GM20000 (cell line): ENCODE measurements at regions not wholly inside any gene's neighbourhood (a gene's known extent, or its start where the extent isn't known, plus 50 kb on each side); places are given as distances from the start of the nearest gene placed in this dataset.
"Not testable (repeated sequence)": the region's sequence is repeated elsewhere in the genome, so short reads cannot be mapped to it uniquely, and the experiment has no call there.

Source experiments
- DNase-seq: peaks from one replicate; pipeline ENCODE4 v3.0.0; 2012; ENCODE audit warnings: low spot score
- TF ChIP-seq, protein P1 (sequence below): IDR thresholded peaks from 2 replicates; pipeline ENCODE4 v1.5.1; 2012; ENCODE audit warnings: mild to moderate bottlenecking, control low read depth; ENCODE audit errors: extremely low read depth, missing control alignments

GRCh38 chr7:66521675-66522074 lies 107.0 kb upstream of the KCTD7 start:
- no peak for DNase-seq
- TF ChIP-seq, protein P1, sequence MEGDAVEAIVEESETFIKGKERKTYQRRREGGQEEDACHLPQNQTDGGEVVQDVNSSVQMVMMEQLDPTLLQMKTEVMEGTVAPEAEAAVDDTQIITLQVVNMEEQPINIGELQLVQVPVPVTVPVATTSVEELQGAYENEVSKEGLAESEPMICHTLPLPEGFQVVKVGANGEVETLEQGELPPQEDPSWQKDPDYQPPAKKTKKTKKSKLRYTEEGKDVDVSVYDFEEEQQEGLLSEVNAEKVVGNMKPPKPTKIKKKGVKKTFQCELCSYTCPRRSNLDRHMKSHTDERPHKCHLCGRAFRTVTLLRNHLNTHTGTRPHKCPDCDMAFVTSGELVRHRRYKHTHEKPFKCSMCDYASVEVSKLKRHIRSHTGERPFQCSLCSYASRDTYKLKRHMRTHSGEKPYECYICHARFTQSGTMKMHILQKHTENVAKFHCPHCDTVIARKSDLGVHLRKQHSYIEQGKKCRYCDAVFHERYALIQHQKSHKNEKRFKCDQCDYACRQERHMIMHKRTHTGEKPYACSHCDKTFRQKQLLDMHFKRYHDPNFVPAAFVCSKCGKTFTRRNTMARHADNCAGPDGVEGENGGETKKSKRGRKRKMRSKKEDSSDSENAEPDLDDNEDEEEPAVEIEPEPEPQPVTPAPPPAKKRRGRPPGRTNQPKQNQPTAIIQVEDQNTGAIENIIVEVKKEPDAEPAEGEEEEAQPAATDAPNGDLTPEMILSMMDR: no peak

DNA sequence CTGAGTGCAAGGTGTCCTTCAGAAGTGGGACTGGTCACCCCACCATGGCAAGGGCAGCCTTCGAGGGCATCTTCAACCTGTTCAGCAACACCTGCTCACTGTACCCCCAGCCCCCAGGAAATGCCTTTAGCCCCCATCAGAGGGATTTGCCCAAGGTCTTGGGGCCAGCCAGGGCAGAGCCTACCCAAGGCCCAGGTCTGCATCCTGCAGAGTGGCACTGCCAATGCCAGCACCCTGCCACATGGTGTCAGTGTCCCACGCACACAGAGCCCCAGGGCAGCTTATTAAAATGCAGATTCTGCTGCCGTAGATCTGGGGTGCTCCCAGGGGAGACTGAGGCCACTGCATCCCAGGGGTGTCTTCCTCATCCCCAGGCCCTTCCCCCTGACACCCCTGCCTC lies 106.2 kb upstream of the KCTD7 start:
- DNase-seq: no peak
- TF ChIP-seq, protein P1: no peak

DNA sequence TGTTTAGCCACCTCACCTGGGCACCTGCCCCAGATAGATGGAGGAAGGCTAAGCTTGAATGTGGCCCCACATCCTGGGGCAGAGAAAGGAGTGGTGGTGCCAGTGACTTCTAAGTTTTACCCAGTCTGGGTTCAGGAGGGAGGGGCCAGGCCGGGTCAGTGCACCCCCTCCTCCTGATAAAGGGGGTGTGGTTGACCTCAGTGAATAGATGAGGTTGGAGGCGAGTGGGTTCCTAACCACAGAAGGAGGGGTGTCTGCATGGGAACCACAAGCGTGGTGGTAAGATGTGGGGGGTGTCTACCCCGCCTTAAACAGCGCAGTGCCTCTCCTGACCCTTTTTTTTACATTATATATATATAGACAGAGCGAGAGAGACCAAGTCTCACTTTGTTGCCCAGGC lies 105.3 kb upstream of the KCTD7 start:
- DNase-seq: no peak
- TF ChIP-seq, protein P1: no peak

DNA sequence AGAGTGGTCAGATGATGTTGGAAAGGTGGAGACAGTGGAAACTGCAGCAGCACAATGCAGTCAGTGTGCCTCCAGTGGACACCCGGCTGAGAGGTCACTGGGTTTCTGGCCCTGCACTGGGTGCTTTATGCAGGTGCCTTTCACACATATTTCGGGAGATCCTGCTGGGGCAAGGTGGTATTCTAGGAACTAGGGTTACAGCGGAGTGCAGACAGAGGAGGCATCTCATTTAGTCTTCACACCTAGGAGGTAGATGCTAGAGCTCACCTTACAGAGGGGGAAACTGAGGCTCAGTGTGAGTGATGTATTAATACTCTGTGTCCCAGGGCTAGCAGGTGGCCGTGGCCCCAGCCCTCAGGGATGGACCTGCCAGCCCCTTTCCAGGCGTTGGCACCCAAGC lies 103.9 kb upstream of the KCTD7 start:
- TF ChIP-seq, protein P1: no peak
- DNase-seq: no peak

DNA sequence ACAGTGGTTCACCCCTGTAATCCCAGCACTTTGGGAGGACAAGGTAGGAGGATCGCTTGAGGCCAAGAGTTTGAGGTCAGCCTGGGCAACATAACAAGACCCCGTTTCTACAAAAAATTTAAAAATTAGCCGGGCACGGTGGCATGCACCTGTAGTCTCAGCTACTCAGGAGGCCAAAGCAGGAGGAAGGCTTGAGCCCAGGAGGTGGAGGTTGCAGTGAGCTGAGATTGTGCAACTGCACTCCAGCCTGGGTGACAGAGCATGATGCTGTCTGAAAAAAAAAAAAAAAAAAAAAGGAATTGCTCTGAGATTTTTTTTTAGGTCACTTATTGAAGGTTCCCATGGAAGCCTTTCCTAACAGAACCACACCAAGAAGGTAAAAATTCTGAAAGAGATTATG lies 101.9 kb upstream of the KCTD7 start:
- DNase-seq: not testable (repeated sequence)

DNA sequence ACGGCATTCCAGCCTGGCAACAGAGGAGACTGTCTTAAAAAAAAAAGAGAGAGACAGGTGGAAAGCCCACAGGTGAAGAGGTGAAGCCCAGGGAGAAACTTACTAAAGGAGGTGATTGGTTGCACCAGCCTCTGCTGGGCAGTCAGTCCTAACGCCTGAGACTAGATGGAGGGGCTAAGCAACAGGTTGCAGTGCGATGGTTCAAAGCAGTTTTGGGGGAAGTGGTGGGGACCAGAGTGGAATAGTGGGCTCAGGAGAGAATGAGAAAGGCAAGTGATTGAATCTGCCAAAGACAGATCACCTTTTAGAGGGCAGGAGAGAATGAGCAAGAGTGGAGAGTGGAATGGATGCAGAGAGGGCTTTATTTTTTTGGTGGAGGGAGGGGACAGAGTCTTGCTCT lies 100.0 kb upstream of the KCTD7 start:
- DNase-seq: no peak
- TF ChIP-seq, protein P1: no peak

GRCh38 chr7:66529883-66530610 lies 98.6 kb upstream of the KCTD7 start:
- TF ChIP-seq, protein P1: no peak
- DNase-seq: no peak
